Lower leg skin (tissue), 3 donors: ENCODE measurements at regions not wholly inside any gene's neighbourhood (a gene's known extent, or its start where the extent isn't known, plus 50 kb on each side); places are given as distances from the start of the nearest gene placed in this dataset.

ENCODE experiments used
- POLR2A ChIP-seq, 2 donors: fragments of 450-650 bp; IDR thresholded peaks; one replicate each; pipeline ENCODE4 v1.6.1; 2016 to 2017; ENCODE audit warnings: antibody characterized with exemption in 2 of 2, mild to moderate bottlenecking in 1 of 2, moderate library complexity in 1 of 2
- TF ChIP-seq, protein P1 (sequence below), 3 donors: fragments of 450-650 bp; IDR thresholded peaks; one replicate each; pipeline ENCODE4 v1.5.1; 2016; ENCODE audit warnings: antibody characterized with exemption in 3 of 3, mild to moderate bottlenecking in 3 of 3, moderate library complexity in 2 of 3

DNA sequence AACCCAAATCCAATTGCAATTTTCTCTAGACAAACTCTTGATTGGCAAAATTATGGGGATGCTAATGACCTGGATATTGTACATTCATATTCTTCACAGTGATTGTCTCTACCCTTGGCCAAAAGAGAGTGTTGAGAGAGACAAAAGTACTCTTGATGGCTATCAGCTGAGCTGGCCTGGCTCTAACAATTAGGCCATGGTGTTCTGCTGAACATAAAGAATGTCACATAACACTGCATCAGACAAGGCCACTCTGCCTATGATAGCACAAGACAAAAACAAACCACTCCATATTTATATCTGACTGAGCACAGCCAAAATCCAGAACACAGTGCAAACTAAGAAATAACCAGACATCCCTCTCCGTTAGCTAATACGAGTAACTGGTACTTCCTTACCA is 101.7 kb downstream of the ADAMTS1 start:
- TF ChIP-seq, protein P1, sequence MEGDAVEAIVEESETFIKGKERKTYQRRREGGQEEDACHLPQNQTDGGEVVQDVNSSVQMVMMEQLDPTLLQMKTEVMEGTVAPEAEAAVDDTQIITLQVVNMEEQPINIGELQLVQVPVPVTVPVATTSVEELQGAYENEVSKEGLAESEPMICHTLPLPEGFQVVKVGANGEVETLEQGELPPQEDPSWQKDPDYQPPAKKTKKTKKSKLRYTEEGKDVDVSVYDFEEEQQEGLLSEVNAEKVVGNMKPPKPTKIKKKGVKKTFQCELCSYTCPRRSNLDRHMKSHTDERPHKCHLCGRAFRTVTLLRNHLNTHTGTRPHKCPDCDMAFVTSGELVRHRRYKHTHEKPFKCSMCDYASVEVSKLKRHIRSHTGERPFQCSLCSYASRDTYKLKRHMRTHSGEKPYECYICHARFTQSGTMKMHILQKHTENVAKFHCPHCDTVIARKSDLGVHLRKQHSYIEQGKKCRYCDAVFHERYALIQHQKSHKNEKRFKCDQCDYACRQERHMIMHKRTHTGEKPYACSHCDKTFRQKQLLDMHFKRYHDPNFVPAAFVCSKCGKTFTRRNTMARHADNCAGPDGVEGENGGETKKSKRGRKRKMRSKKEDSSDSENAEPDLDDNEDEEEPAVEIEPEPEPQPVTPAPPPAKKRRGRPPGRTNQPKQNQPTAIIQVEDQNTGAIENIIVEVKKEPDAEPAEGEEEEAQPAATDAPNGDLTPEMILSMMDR (IDR thresholded peaks at IDR 0.05) = no peak
- TF ChIP-seq POLR2A (IDR thresholded peaks at IDR 0.05) = no peak
